NCI-H1105 treated with DMSO at 0.1 percent for 48 hours (cell line): ENCODE measurements at regions not wholly inside any gene's neighbourhood (a gene's known extent, or its start where the extent isn't known, plus 50 kb on each side); places are given as distances from the start of the nearest gene placed in this dataset.
A peak's percentile ranks its signal among the peaks of the same experiment; 100 is the strongest.
"Not testable (repeated sequence)": the region's sequence is repeated elsewhere in the genome, so short reads cannot be mapped to it uniquely, and the experiment has no call there.

Source experiments
- DNase-seq: peaks from one replicate; lab custom pipeline; 2025; lab: John Stamatoyannopoulos, UW

- DNase-seq: no peak
Measured at GRCh38 chr1:22332424-22332717, 119.3 kb upstream of the ZBTB40 start.

DNA sequence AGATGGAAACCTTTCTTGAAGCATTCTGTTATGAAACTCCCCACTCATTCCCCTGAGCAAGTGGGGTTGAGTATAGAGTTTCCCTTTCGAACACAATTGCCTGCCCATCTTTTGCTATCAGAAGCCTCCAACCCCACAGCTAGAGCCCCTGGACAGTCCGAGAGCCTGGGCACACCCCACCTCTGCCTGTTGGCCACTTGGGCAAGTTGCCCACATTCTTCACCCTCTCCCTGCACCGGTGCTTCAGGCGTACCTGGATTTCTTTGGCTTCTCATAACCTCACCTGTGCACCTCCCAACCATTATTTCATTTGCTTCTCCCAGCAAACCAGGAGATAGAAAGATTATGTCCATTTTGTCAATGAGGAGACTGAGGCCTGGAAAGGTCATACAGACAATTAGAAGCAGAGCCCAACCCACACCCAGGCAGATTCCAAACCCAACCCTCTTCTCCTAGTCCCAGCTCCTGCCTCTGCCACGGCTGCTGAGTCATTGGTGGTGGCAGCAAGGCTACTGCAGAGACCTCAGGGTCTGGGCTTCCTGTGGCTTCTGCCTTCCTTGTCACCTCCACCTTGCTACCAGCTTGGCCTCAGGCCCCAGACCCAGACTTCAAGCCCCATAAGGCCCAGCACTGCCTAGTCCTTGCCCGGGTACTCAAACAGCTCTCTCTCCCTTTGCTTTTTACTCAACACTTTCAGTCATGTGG, 118.7 kb upstream of the ZBTB40 start:
- no peak for DNase-seq

DNA sequence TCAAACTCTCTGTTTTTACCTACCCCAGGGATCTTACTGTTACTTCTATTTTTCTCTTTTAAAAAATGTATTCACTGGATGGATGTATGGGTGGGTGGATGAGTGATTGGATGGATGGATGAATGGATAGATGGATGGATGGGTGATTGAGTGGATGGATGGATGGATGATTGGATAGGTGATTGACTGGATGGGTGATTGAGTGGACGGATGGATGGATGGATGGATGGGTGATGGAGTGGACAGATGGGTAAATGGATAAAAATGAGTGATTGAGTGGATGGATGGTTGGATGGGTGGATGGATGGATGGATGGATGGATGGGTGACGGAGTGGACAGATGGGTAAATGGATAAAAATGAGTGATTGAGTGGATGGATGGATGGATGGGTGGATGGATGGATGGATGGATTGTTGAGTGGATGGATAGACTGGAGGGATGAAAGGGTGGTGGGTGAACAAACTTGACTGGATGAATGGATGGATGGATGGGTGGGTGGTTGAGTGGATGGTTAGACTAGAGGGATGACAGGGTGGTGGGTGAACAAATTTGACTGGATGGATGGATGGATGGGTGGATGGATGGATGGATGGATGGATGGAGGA, 118.0 kb upstream of the ZBTB40 start:
- no peak for DNase-seq

GRCh38 chr1:22334860-22335550, 116.6 kb upstream of the ZBTB40 start:
- no peak for DNase-seq

DNA sequence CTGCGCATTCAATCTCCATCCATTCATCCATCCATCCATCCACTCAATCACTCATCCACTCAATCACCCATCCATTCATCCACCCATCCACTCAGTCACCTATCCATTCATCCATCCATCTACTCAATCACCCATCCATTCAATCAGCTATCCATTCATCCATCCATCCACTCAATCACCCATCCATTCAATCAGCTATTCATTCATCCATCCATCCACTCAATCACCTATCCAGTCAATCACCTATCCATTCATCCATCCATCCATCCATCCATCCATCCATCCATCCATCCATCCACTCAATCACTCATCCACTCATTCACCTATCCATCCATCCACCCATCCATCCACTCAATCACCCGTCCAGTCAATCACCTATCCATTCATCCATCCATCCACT, 115.4 kb upstream of the ZBTB40 start:
- not testable (repeated sequence) for DNase-seq

GRCh38 chr1:22336696-22337545, 114.7 kb upstream of the ZBTB40 start:
- DNase-seq: not testable (repeated sequence)

DNA sequence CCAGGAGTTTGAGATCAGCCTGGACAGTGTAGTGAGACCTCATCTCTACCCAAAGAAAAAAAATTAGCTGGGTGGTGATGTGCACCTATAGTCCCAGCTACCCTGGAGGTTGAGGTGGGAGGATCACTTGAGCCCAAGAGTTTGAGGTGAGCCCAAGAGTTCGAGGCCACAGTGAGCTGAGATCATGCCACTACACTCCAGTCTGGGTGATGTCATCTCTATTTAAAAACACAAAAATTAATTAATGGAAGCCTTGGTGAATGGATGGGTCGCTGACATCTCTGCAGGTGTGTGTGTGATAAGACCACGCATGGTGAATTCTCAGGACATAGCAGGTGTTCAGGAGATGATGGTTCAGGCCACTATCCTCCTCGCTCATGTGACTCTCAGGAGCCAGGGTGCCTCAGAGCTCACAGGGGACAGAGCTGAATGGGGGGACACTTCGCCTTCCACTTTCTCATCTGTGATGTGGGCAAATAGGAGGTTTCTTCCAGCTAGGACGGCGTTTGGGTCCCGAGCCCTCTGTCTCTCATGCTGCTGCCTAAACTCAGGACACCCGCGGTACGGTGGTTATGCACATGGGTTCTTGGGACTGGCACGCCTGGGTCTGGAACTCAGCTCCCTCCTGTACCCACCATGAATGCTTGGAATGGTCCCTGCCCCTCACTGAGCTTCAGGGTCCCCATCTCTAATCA, 113.4 kb upstream of the ZBTB40 start:
- DNase-seq: no peak

DNA sequence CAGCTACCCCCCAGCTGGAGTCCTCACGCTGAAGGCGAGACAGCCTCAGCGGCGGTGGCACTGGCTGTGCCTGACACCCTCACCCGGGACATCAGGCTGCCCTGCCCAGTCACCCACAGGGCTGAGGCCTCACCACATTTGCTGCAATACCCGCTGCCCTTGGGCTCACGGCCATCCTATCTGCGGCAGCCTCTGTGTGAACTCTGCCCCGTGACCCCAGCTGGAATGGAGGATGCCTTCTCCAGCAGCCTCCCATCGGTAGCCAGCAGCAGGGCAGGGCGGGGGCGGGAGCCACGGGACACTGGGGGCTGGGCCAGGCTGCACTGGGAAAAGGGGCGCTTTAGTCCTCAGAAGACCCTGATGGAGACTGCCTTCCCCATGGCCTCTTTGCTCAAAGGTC, 112.4 kb upstream of the ZBTB40 start:
- no peak for DNase-seq

DNA sequence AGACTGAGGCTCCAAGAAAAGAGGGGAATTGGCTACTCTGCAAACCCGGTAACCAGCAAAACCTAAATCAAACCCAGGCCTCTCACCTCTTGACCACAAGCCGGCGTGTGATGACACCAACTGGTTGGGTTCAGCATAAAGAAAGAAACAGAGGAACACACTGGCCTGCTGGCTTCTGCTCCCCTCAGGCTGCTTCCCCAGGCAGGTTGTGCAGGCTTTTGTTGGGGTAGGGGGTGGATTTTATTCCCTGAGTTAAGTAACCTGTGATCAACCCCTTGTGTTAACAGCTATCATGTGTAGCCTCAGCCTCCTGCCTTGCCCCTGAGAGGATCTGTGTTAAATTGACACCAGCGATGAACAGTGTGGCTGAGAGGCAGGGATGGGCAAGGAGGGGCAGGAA, 111.6 kb upstream of the ZBTB40 start:
- DNase-seq: no peak

GRCh38 chr1:22340873-22341272, 110.8 kb upstream of the ZBTB40 start:
- no peak for DNase-seq

GRCh38 chr1:22341791-22342605, 109.7 kb upstream of the ZBTB40 start:
- peak; percentile 58 for DNase-seq

DNA sequence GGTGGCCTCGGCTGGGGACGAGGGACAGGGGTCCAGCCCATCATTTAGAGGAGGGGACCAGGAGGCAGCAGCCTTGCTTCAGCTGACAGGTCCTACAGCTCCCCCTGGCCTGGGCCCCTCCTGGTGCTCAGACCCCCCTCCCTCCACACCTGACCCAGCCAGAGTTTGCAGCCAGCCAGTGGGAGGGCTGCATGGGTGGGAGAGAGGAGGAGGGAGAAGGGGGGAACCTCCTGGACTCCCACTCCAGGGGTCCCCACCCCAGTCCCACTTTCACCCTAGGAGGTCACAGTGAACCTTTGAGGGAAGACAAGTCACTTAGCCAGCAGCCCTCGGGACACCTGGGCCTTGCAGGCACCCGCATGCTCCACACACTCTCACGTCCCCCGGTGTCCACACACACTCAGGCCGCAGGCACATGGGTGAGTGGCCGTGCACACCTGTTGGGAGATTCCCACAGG, 108.9 kb upstream of the ZBTB40 start:
- no peak for DNase-seq

- DNase-seq: no peak
Measured at GRCh38 chr1:22343456-22344328, 108.0 kb upstream of the ZBTB40 start.

DNA sequence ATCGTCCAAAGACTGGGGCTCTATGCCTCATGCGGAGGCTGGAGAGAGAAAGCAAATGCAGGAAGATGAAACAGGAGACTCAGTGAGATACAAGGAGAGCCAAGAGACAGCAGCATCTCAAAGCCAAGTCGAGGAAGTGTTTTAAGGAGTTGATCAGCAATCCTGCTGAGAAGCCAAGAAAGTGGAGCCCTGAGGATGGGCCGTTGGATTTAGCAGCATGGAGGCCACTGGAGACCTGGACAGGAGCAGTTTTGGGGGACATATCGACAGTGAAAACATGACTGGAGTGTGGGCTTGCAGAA, 107.4 kb upstream of the ZBTB40 start:
- DNase-seq: no peak

DNA sequence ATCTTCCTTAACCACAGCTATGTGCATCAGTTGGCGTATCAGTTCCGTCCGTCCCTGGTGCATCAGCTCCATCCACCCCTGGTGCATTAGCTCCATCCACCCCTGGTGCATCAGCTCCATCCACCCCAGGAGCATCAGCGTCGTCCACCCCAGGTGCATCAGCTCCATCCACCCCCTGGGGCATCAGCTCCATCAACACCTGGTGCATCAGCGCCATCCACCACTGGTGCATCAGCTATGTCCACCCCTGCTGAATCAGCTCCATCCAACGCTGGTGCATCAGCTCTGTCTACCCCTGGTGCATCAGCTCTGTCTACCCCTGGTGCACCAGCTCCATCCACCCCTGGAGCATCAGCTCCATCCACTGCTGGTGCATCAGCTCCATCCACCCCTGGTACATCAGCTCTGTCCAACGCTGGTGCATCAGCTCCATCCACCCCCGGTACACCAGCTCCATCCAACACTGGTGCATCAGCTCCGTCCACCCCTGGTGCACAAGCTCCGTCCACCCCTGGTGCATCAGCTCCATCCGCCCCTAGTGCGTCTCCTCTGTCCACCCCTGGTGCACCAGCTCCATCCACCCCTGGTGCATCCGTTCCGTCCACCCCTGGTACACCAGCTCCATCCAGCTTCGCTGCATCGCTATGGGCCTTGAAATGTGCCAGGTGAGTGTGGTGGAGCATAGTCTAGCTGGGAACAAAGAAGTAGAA, 106.6 kb upstream of the ZBTB40 start:
- DNase-seq: no peak

DNA sequence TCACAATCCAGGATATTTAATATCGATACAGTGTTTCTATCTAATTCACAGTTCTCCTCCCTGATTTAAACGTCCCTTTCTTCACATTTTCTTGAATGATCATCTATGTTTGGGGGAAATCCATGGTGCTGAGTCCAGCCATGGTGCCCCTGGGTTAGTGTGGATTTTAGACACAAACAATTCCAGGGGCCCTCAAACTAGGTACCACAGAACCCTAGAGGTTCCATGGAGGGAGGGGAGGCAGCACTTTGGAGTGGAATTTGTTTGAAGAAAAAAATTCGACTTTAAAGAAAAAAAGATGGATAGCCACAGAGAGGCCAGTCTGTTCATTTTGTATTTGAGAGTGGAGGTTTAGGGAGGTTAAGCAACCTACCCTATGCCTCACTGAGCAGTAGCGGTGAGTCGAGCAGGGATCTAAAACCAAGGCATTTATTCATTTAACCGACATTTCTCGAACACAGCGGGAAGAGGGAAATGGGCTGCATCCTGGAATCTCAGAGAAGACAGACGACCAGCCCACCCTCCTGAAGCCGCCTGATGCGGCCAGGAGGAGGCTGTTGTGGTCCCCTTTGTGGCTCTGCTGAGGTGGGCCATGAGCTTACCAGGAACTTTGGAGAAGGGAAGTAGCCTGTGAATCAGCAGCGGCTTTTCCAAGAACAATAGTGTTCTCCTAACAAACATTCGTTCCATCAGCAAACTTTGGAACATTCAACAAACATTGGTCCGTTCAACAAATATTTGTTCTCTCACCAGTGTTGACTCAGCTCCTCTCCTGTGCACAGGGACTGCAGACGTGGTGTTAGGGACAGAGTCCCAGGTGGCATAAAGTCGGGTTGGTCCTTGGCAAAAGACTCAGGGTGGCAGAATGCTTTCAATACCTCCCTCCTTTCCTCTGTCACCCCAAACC, 103.5 kb upstream of the ZBTB40 start:
- no peak for DNase-seq

- DNase-seq: peak; percentile 20
Measured at GRCh38 chr1:22349362-22350043, 102.1 kb upstream of the ZBTB40 start.
